ENCODE measurements at regions not wholly inside any gene's neighbourhood (a gene's known extent, or its start where the extent isn't known, plus 50 kb on each side); places are given as distances from the start of the nearest gene placed in this dataset.

GRCh38 chr18:4510711-4511110 is 55.6 kb upstream of the DLGAP1 start:
- no peaks in the 10 kb centered on the region for H3K27me3 ChIP-seq (ENCODE audit: insufficient read depth, low read length)
- H3K4me3 ChIP-seq (ENCODE audit: low read length): no peak overlapping the region
- H3K4me1 ChIP-seq (ENCODE audit: insufficient read depth, low read length): no peaks in the 10 kb centered on the region
- no peaks in the 10 kb centered on the region for H3K36me3 ChIP-seq (ENCODE audit: insufficient read depth, low read depth, low read length)
- H3K9ac ChIP-seq (ENCODE audit: low read depth, low read length): no peak overlapping the region
- H3K27ac ChIP-seq (ENCODE audit: low read length): no peak overlapping the region
- no peaks in the 10 kb centered on the region; the same call in 1 of the 2 replicates for H3K9me3 ChIP-seq (ENCODE audit: insufficient read depth, low read depth, low read length)

- Histone ChIP-seq H3K4me1 (ENCODE audit: insufficient read depth, low read length) (no peaks in the 10 kb centered on the region), H3K27ac (ENCODE audit: low read length) (no peak overlapping the region), H3K9me3 (ENCODE audit: insufficient read depth, low read depth, low read length) (no peaks in the 10 kb centered on the region; the same call in 1 of the 2 replicates), H3K36me3 (ENCODE audit: insufficient read depth, low read depth, low read length) (no peaks in the 10 kb centered on the region), H3K27me3 (ENCODE audit: insufficient read depth, low read length) (no peaks in the 10 kb centered on the region), H3K4me3 (ENCODE audit: low read length) (no peak overlapping the region), H3K9ac (ENCODE audit: low read depth, low read length) (no peak overlapping the region)
Measured at GRCh38 chr18:4510160-4510559, 55.1 kb upstream of the DLGAP1 start.

Measured in iPS-20b (cell line).